ENCODE measurements at regions not wholly inside any gene's neighbourhood (a gene's known extent, or its start where the extent isn't known, plus 50 kb on each side); places are given as distances from the start of the nearest gene placed in this dataset.

GRCh38 chr2:13542061-13542460 lies 825.3 kb downstream of the TRIB2 start:
- no peaks in the 10 kb centered on the region for H3K9me3 ChIP-seq
- H3K4me1 ChIP-seq, result no peaks in the 10 kb centered on the region
- 69 to 80% methylated on average over 6 of the region's 6 CpGs for WGBS, 2 donors
- H3K27ac ChIP-seq, result no peak overlapping the region
- H3K4me3 ChIP-seq, result no peak overlapping the region
- DNase-seq, result no peak
- no peaks in the 10 kb centered on the region for H3K36me3 ChIP-seq (ENCODE audit: low read depth, missing control alignments)
- TF ChIP-seq POLR2A (IDR thresholded peaks at IDR 0.05), result no peak
- no peak for TF ChIP-seq CTCF (IDR thresholded peaks at IDR 0.05)
- intact Hi-C loops (cut with DNase I; ENCODE audit: low total_unique reads), result no loop called here
- H3K27me3 ChIP-seq, result no peaks in the 10 kb centered on the region

GRCh38 chr2:13542642-13543041 lies 825.9 kb downstream of the TRIB2 start:
- no peak for DNase-seq
- intact Hi-C loops (cut with DNase I; ENCODE audit: low total_unique reads), result no loop called here
- 86 to 89% methylated on average over 5 of the region's 5 CpGs for WGBS, 2 donors
- no peaks in the 10 kb centered on the region for H3K36me3 ChIP-seq (ENCODE audit: low read depth, missing control alignments)
- TF ChIP-seq POLR2A (IDR thresholded peaks at IDR 0.05), result no peak
- TF ChIP-seq CTCF (IDR thresholded peaks at IDR 0.05), result no peak
- H3K27me3 ChIP-seq, result no peaks in the 10 kb centered on the region
- no peaks in the 10 kb centered on the region for H3K4me1 ChIP-seq
- no peaks in the 10 kb centered on the region for H3K9me3 ChIP-seq
- H3K4me3 ChIP-seq, result no peak overlapping the region
- H3K27ac ChIP-seq, result no peak overlapping the region

- TF ChIP-seq POLR2A (IDR thresholded peaks at IDR 0.05) (no peak), CTCF (IDR thresholded peaks at IDR 0.05) (no peak)
- no peaks in the 10 kb centered on the region for H3K36me3 ChIP-seq (ENCODE audit: low read depth, missing control alignments)
- no peak overlapping the region for H3K4me3 ChIP-seq
- no peaks in the 10 kb centered on the region for H3K27me3 ChIP-seq
- intact Hi-C loops (cut with DNase I; ENCODE audit: low total_unique reads), result no loop called here
- H3K9me3 ChIP-seq, result no peaks in the 10 kb centered on the region
- 85 to 96% methylated on average over 1 of the region's 1 CpG for WGBS, 2 donors
- no peak for DNase-seq
- no peak overlapping the region for H3K27ac ChIP-seq
- H3K4me1 ChIP-seq, result no peaks in the 10 kb centered on the region
These were observed 826.8 kb downstream of the TRIB2 start for GRCh38 chr2:13543550-13543949.

- no peak overlapping the region for H3K4me3 ChIP-seq
- H3K4me1 ChIP-seq, result no peaks in the 10 kb centered on the region
- intact Hi-C loops (cut with DNase I; ENCODE audit: low total_unique reads), result no loop called here
- 45 to 92% methylated on average over 2 of the region's 2 CpGs for WGBS, 2 donors
- H3K27ac ChIP-seq, result no peak overlapping the region
- no peaks in the 10 kb centered on the region for H3K9me3 ChIP-seq
- no peaks in the 10 kb centered on the region for H3K27me3 ChIP-seq
- TF ChIP-seq CTCF (IDR thresholded peaks at IDR 0.05), result no peak
- no peak for TF ChIP-seq POLR2A (IDR thresholded peaks at IDR 0.05)
- DNase-seq, result no peak
- H3K36me3 ChIP-seq (ENCODE audit: low read depth, missing control alignments), result no peaks in the 10 kb centered on the region
These were observed 828.6 kb downstream of the TRIB2 start for GRCh38 chr2:13545320-13545719.

- WGBS, 2 donors, result 55 to 60% methylated on average over 1 of the region's 1 CpG
- H3K27me3 ChIP-seq, result no peaks in the 10 kb centered on the region
- TF ChIP-seq CTCF (IDR thresholded peaks at IDR 0.05) (no peak), POLR2A (IDR thresholded peaks at IDR 0.05) (no peak)
- H3K4me3 ChIP-seq, result no peak overlapping the region
- H3K4me1 ChIP-seq, result no peaks in the 10 kb centered on the region
- no peaks in the 10 kb centered on the region for H3K36me3 ChIP-seq (ENCODE audit: low read depth, missing control alignments)
- DNase-seq, result no peak
- no peak overlapping the region for H3K27ac ChIP-seq
- no peaks in the 10 kb centered on the region for H3K9me3 ChIP-seq
- intact Hi-C loops (cut with DNase I; ENCODE audit: low total_unique reads), result no loop called here
These were observed 829.4 kb downstream of the TRIB2 start for GRCh38 chr2:13546131-13546530.

Measured in testis (tissue), 2 donors.